ENCODE measurements at regions not wholly inside any gene's neighbourhood (a gene's known extent, or its start where the extent isn't known, plus 50 kb on each side); places are given as distances from the start of the nearest gene placed in this dataset.

DNA sequence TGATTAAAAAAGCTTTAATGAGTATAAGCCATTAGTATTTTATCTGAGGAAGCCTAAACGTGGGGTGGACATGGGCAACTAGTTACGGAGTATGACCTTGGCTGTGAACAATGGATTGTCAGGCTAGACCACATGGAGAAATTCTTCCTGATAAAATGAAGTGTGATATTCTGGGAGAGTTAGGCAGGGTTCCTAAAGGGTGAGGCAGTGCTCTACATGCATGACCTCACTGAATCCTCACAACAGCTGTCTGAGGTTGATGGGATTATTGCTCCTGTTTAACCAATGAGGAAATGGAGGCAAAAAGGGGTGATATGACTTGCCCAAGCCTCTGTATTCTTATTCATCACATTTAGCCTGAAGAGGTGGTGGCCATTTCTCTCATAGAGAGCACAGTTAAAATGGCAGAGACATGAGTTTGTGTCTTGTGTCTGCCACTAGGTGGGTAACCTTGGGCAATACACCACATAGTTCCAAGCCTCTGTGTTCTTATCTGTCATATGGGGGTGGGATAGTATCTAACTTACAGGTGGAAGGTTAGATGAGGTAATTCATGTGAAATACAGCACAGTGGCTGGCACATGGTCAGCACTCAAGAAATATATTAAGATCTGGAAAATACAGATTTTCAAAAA, 96.1 kb upstream of the NR3C1 start:
- TF ChIP-seq POLR2A (IDR thresholded peaks at IDR 0.05) = no peak
- TF ChIP-seq, protein P1, sequence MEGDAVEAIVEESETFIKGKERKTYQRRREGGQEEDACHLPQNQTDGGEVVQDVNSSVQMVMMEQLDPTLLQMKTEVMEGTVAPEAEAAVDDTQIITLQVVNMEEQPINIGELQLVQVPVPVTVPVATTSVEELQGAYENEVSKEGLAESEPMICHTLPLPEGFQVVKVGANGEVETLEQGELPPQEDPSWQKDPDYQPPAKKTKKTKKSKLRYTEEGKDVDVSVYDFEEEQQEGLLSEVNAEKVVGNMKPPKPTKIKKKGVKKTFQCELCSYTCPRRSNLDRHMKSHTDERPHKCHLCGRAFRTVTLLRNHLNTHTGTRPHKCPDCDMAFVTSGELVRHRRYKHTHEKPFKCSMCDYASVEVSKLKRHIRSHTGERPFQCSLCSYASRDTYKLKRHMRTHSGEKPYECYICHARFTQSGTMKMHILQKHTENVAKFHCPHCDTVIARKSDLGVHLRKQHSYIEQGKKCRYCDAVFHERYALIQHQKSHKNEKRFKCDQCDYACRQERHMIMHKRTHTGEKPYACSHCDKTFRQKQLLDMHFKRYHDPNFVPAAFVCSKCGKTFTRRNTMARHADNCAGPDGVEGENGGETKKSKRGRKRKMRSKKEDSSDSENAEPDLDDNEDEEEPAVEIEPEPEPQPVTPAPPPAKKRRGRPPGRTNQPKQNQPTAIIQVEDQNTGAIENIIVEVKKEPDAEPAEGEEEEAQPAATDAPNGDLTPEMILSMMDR (IDR thresholded peaks at IDR 0.05) = no peak

Measured in sigmoid colon (tissue), 3 donors.